H1 (cell line): ENCODE measurements at regions not wholly inside any gene's neighbourhood (a gene's known extent, or its start where the extent isn't known, plus 50 kb on each side); places are given as distances from the start of the nearest gene placed in this dataset.

Source experiments
- CTCF ChIA-PET: fragments of 300-600 bp; sonication (Branson Sonifier 250); formaldehyde crosslinking; loops from one replicate; lab custom pipeline; 2021; ENCODE audit not compliant: partially characterized antibody; lab: Charles Lee
- POLR2A ChIA-PET: fragments of 300-600 bp; sonication (Branson Sonifier 250); formaldehyde crosslinking; loops from one replicate; lab custom pipeline; 2021; ENCODE audit warnings: inconsistent platforms; ENCODE audit not compliant: partially characterized antibody; lab: Charles Lee
- DNase-seq, 2 experiments: peaks; one replicate each; pipeline versions ENCODE4 v3.0.0 to v3.0.0-alpha.2; 2010 to 2022; ENCODE audit warnings: low spot score in 2 of 2, low read depth in 1 of 2, mixed read lengths in 1 of 2
- FAIRE-seq: peaks from 2 replicates; lab custom pipeline; 2011; peaks lifted over from hg19 to GRCh38; lab: Jason Lieb, UNC
- H2AFZ ChIP-seq: 2 replicates; pipeline ENCODE4 v1.8.1; 2012; ENCODE audit warnings: low read length, inconsistent platforms
- H2AK5ac ChIP-seq: 2 replicates; pipeline ENCODE4 v1.6.1; 2013; ENCODE audit warnings: low read depth, low read length
- H2BK120ac ChIP-seq: replicated peaks from 2 replicates; pipeline ENCODE3; 2013; ENCODE audit warnings: low read depth, low read length, inconsistent platforms
- H2BK12ac ChIP-seq: 2 replicates; pipeline ENCODE4 v1.6.1; 2013; ENCODE audit warnings: low read depth, low read length
- H2BK15ac ChIP-seq: 2 replicates; pipeline ENCODE4 v1.6.1; 2013; ENCODE audit warnings: low read length
- H2BK20ac ChIP-seq: 2 replicates; pipeline ENCODE4 v1.6.1; 2013; ENCODE audit warnings: low read length
- H2BK5ac ChIP-seq: 2 replicates; pipeline ENCODE4 v1.6.1; 2013; ENCODE audit warnings: low read depth, low read length
- H3K14ac ChIP-seq: 2 replicates; pipeline ENCODE4 v1.6.1; 2013; ENCODE audit warnings: inconsistent platforms; ENCODE audit not compliant: insufficient read length
- H3K18ac ChIP-seq: 2 replicates; pipeline ENCODE4 v1.6.1; 2013; ENCODE audit warnings: low read length; ENCODE audit errors: extremely low read depth
- H3K23ac ChIP-seq: 2 replicates; pipeline ENCODE4 v1.6.1; 2013; ENCODE audit warnings: inconsistent platforms; ENCODE audit not compliant: insufficient read length
- H3K23me2 ChIP-seq: 2 replicates; pipeline ENCODE4 v1.6.1; 2013; ENCODE audit warnings: low read depth, low read length
- H3K27ac ChIP-seq: 2 replicates; pipeline ENCODE4 v1.6.1; 2011; ENCODE audit warnings: low read depth, low read length, inconsistent platforms
- H3K27me3 ChIP-seq, 4 experiments: replicated peaks in 1 of 4; 1 replicate in 1 of 4; 2 replicates in 3 of 4; pipeline versions ENCODE4 v1.6.1 to v1.8.1; 2011 to 2013; ENCODE audit warnings: low read length in 3 of 4, mild to moderate bottlenecking in 3 of 4, inconsistent platforms in 2 of 4, mixed read lengths in 2 of 4, moderate library complexity in 1 of 4; ENCODE audit not compliant: control insufficient read depth in 3 of 4, insufficient read depth in 3 of 4; ENCODE audit errors: extremely low read depth in 1 of 4
- H3K36me3 ChIP-seq, 4 experiments: 2 replicates each; pipeline versions ENCODE4 v1.6.1 to v1.8.1; 2011 to 2013; ENCODE audit warnings: mild to moderate bottlenecking in 4 of 4, low read length in 3 of 4, moderate library complexity in 2 of 4, control low read depth in 1 of 4, inconsistent platforms in 1 of 4; ENCODE audit not compliant: insufficient read depth in 4 of 4, control insufficient read depth in 2 of 4
- H3K4ac ChIP-seq: replicated peaks from 2 replicates; pipeline ENCODE3; 2013; ENCODE audit warnings: low read length, low read depth, mixed read lengths, inconsistent platforms; ENCODE audit not compliant: insufficient read length
- H3K4me1 ChIP-seq, 4 experiments: replicated peaks in 1 of 4; 1 replicate in 1 of 4; 2 replicates in 3 of 4; pipeline versions ENCODE4 v1.6.1 to v1.8.1; 2011 to 2013; ENCODE audit warnings: low read length in 3 of 4, inconsistent platforms in 2 of 4, mixed read lengths in 1 of 4; ENCODE audit not compliant: insufficient read depth in 4 of 4, control insufficient read depth in 3 of 4
- H3K4me2 ChIP-seq, 2 experiments: 2 replicates each; pipeline versions ENCODE4 v1.6.1 to v1.8.1; 2011 to 2013; ENCODE audit warnings: low read depth in 2 of 2, low read length in 2 of 2, control low read depth in 1 of 2, inconsistent platforms in 1 of 2, mild to moderate bottlenecking in 1 of 2; ENCODE audit not compliant: insufficient read depth in 1 of 2
- H3K4me3 ChIP-seq, 4 experiments: fragments of 200-600, 300-600 bp in 1 of 4; sonication (generic), shearing (Covaris generic), sonication (Bioruptor Twin) in 1 of 4; 2 replicates each; pipeline versions ENCODE4 v1.5.1 to v1.8.1; 2011 to 2016; ENCODE audit warnings: low read length in 4 of 4, low read depth in 3 of 4, control low read depth in 2 of 4, inconsistent platforms in 2 of 4, mild to moderate bottlenecking in 2 of 4, mixed read lengths in 1 of 4, moderate library complexity in 1 of 4; ENCODE audit not compliant: insufficient read depth in 2 of 4; ENCODE audit errors: extremely low read depth in 1 of 4
- H3K56ac ChIP-seq: replicated peaks from 2 replicates; pipeline ENCODE3; 2013; ENCODE audit warnings: low read depth, mild to moderate bottlenecking, mixed read lengths, low read length, inconsistent platforms; ENCODE audit not compliant: insufficient read length
- H3K79me1 ChIP-seq: 2 replicates; pipeline ENCODE4 v1.6.1; 2013; ENCODE audit warnings: low read depth, low read length, control low read depth
- H3K79me2 ChIP-seq, 2 experiments: 2 replicates each; pipeline versions ENCODE4 v1.6.1 to v1.8.1; 2012 to 2013; ENCODE audit warnings: low read length in 2 of 2, mild to moderate bottlenecking in 2 of 2, inconsistent platforms in 1 of 2; ENCODE audit not compliant: insufficient read depth in 2 of 2, control insufficient read depth in 1 of 2
- H3K9ac ChIP-seq, 4 experiments: replicated peaks in 1 of 4; 1 replicate in 1 of 4; 2 replicates in 3 of 4; pipeline versions ENCODE4 v1.6.1 to v1.8.1; 2011 to 2013; ENCODE audit warnings: low read depth in 3 of 4, low read length in 3 of 4, control low read depth in 2 of 4, mild to moderate bottlenecking in 2 of 4, moderate library complexity in 2 of 4, inconsistent platforms in 1 of 4; ENCODE audit errors: extremely low read depth in 1 of 4
- H3K9me3 ChIP-seq, 2 experiments: 2 replicates each; pipeline versions ENCODE4 v1.6.1 to v1.8.1; 2012 to 2013; ENCODE audit warnings: mild to moderate bottlenecking in 2 of 2, moderate library complexity in 2 of 2, control low read depth in 1 of 2, inconsistent platforms in 1 of 2, low read depth in 1 of 2, low read length in 1 of 2, mixed read lengths in 1 of 2; ENCODE audit not compliant: insufficient read depth in 2 of 2
- H4K20me1 ChIP-seq, 2 experiments: replicated peaks in 1 of 2; 2 replicates each; pipeline versions ENCODE3 to v1.8.1; 2011 to 2013; ENCODE audit warnings: inconsistent platforms in 2 of 2, low read length in 2 of 2, mild to moderate bottlenecking in 1 of 2; ENCODE audit not compliant: insufficient read depth in 2 of 2, control insufficient read depth in 1 of 2
- H4K5ac ChIP-seq: 2 replicates; pipeline ENCODE4 v1.6.1; 2013; ENCODE audit warnings: low read length, low read depth, mixed read lengths, inconsistent platforms; ENCODE audit not compliant: insufficient read length
- H4K8ac ChIP-seq: 2 replicates; pipeline ENCODE4 v1.8.0; 2013; ENCODE audit warnings: mild to moderate bottlenecking, moderate library complexity, low read length, inconsistent platforms; ENCODE audit not compliant: insufficient read depth; ENCODE audit errors: extremely low read depth
- H4K91ac ChIP-seq: replicated peaks from 2 replicates; pipeline ENCODE3; 2013; ENCODE audit warnings: low read length, mixed read lengths, inconsistent platforms; ENCODE audit not compliant: insufficient read length
- BACH1 ChIP-seq: IDR thresholded peaks from 2 replicates; pipeline ENCODE4 v1.6.1; 2012; ENCODE audit warnings: low read length, improper control_type of control experiment
- CREB1 ChIP-seq: IDR thresholded peaks from 2 replicates; pipeline ENCODE4 v1.6.1; 2012; ENCODE audit warnings: inconsistent platforms
- EZH2 ChIP-seq: fragments of 200-600 bp; sonication (generic); IDR thresholded peaks from 2 replicates; pipeline ENCODE4 v1.7.1; 2012; ENCODE audit warnings: low read depth, mild to moderate bottlenecking, moderate library complexity, low read length, inconsistent platforms; ENCODE audit not compliant: severe bottlenecking
- HDAC2 ChIP-seq, 2 experiments: fragments of 300-600 bp in 1 of 2; sonication (generic) in 1 of 2; IDR thresholded peaks; 2 replicates each; pipeline ENCODE4 v1.6.1; 2011 to 2012; ENCODE audit warnings: low read depth in 2 of 2, low read length in 2 of 2, mild to moderate bottlenecking in 2 of 2, moderate library complexity in 2 of 2, borderline replicate concordance in 1 of 2, inconsistent platforms in 1 of 2
- HDAC6 ChIP-seq: IDR thresholded peaks from one replicate; pipeline ENCODE4 v1.7.1; 2012; ENCODE audit warnings: low read depth, mild to moderate bottlenecking, inconsistent platforms, low read length, moderate library complexity
- KDM5A ChIP-seq: fragments of 200-600 bp; IDR thresholded peaks from 2 replicates; pipeline ENCODE4 v1.7.1; 2012; ENCODE audit warnings: mild to moderate bottlenecking, low read length, inconsistent platforms, mixed read lengths
- POU5F1 ChIP-seq: IDR thresholded peaks from 2 replicates; pipeline ENCODE4 v1.6.1; 2011; ENCODE audit warnings: low read depth, mild to moderate bottlenecking, low read length, moderate library complexity
- RXRA ChIP-seq: IDR thresholded peaks from 2 replicates; pipeline ENCODE4 v1.6.1; 2011; ENCODE audit warnings: low read depth, mild to moderate bottlenecking, low read length, moderate library complexity; ENCODE audit not compliant: insufficient read depth
- WGBS, 2 experiments: shearing (Covaris generic) in 1 of 2; methylation state at CpG; one replicate each; pipeline versions ENCODE4 v1.1.6 to v1.1.7; 2013 to 2015; ENCODE audit warnings: low lambda C conversion rate in 2 of 2, mixed read lengths in 2 of 2, inconsistent platforms in 1 of 2, low coverage in 1 of 2, missing lambda C conversion rate in 1 of 2; ENCODE audit not compliant: insufficient replicate concordance in 2 of 2, insufficient coverage in 1 of 2, insufficient read length in 1 of 2; ENCODE audit errors: extremely low coverage in 1 of 2, missing lambda C conversion rate in 1 of 2; 5-methylcytosine and 5-hydroxymethylcytosine counted together
- TF ChIP-seq, protein P1 (sequence below): IDR thresholded peaks from 2 replicates; pipeline ENCODE4 v1.6.1; 2012; ENCODE audit warnings: inconsistent platforms

DNA sequence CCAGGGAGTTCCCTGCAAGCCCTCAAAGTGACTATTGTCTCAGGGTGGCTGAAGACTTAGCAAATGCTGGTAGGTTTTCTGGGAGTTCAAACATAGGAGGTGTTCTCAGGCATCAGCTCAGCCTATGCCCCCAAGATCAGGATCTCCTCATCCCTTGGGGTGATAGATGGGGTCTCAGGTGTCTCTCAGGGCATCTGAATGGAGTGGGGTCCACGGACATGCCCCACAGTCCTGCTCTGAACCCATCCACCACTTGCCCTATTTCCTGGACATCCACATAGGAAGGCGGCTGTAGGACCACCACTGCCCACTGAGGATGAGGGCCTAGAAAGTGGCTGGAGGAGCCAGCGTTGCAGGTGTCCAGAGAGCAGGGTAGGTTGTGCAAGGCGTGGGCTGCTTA is 287.0 kb upstream of the CXCR4 start:
- H2BK5ac ChIP-seq = no peak overlapping the region
- H3K18ac ChIP-seq = no peak overlapping the region
- peaks cover 0 to 8% (median 0%) of the 10 kb centered on the region in 4 experiments; a peak in 4 of 7 replicates for H3K4me1 ChIP-seq
- H3K79me2 ChIP-seq = no peaks in the 10 kb centered on the region
- no peak overlapping the region for H3K4ac ChIP-seq
- ChIA-PET POLR2A (no interaction called here), CTCF (interaction anchor here (0.7 kb wide), 1 partner anchor 250 kb away, joined by 3 read pairs; no protein-coding TSS in a partner anchor)
- H3K27me3 ChIP-seq = no peaks in the 10 kb centered on the region; a peak in 1 of 7 replicates
- no peaks in the 10 kb centered on the region for H3K36me3 ChIP-seq
- H2BK15ac ChIP-seq = no peak overlapping the region
- WGBS, 2 experiments = 86% methylated on average over 4 of the region's 4 CpGs; no CpG with 5 or more reads in 1 of the 2 experiments
- H3K14ac ChIP-seq = no peak overlapping the region
- H3K23me2 ChIP-seq = no peaks in the 10 kb centered on the region
- H3K56ac ChIP-seq = no peak overlapping the region
- FAIRE-seq = no peak
- H3K79me1 ChIP-seq = no peaks in the 10 kb centered on the region
- TF ChIP-seq EZH2 = no peak
- TF ChIP-seq KDM5A = no peak
- no peak for TF ChIP-seq BACH1
- TF ChIP-seq, protein P1, sequence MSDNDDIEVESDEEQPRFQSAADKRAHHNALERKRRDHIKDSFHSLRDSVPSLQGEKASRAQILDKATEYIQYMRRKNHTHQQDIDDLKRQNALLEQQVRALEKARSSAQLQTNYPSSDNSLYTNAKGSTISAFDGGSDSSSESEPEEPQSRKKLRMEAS = no peak
- TF ChIP-seq HDAC6 = no peak
- no peak for TF ChIP-seq CREB1
- no peak for TF ChIP-seq RXRA
- no peak for TF ChIP-seq POU5F1
- no peak for TF ChIP-seq HDAC2 (IDR thresholded peaks at IDR 0.05; ENCODE audit: borderline replicate concordance in 1 of 2, low read depth in 2 of 2, low read length in 2 of 2)
- no peak overlapping the region for H3K23ac ChIP-seq
- no peak overlapping the region for H3K4me2 ChIP-seq
- H2AK5ac ChIP-seq = no peak overlapping the region
- no peak overlapping the region for H2BK120ac ChIP-seq
- H2AFZ ChIP-seq = no peak overlapping the region
- no peak overlapping the region for H3K4me3 ChIP-seq
- no peak overlapping the region for H4K91ac ChIP-seq
- no peak overlapping the region for H2BK12ac ChIP-seq
- H3K9ac ChIP-seq = no peak overlapping the region
- H2BK20ac ChIP-seq = no peak overlapping the region
- H4K20me1 ChIP-seq = no peaks in the 10 kb centered on the region
- no peaks in the 10 kb centered on the region for H3K9me3 ChIP-seq
- H3K27ac ChIP-seq = no peak overlapping the region
- H4K8ac ChIP-seq = no peak overlapping the region
- H4K5ac ChIP-seq = no peak overlapping the region
- no peak for DNase-seq
